ENCODE measurements at regions not wholly inside any gene's neighbourhood (a gene's known extent, or its start where the extent isn't known, plus 50 kb on each side); places are given as distances from the start of the nearest gene placed in this dataset.

GRCh38 chr22:47927648-47928210 is 1165.3 kb downstream of the TBC1D22A start:
- TF ChIP-seq CTCF (IDR thresholded peaks at IDR 0.05 in 8 of 11, conservative IDR thresholded peaks at IDR 0.05 in 3 of 11) (no peak), POLR2AphosphoS5 (IDR thresholded peaks at IDR 0.05) (no peak), POLR2A (IDR thresholded peaks at IDR 0.05) (no peak)

Measured in spleen (tissue), 7 donors.